GM19328 (cell line): ENCODE measurements at regions not wholly inside any gene's neighbourhood (a gene's known extent, or its start where the extent isn't known, plus 50 kb on each side); places are given as distances from the start of the nearest gene placed in this dataset.

Experiments used
- ATAC-seq: cut with Tn5 transposase; IDR thresholded peaks from one replicate; pipeline ENCODE4 v1.9.1; 2021; ENCODE audit warnings: mild to moderate bottlenecking, moderate library complexity; ENCODE audit not compliant: unreplicated experiment

- ATAC-seq, result no peak
These were observed 428.7 kb upstream of the TNP1 start for GRCh38 chr2:217288472-217289063.

GRCh38 chr2:217286833-217287232 lies 427.0 kb upstream of the TNP1 start:
- no peak for ATAC-seq

DNA sequence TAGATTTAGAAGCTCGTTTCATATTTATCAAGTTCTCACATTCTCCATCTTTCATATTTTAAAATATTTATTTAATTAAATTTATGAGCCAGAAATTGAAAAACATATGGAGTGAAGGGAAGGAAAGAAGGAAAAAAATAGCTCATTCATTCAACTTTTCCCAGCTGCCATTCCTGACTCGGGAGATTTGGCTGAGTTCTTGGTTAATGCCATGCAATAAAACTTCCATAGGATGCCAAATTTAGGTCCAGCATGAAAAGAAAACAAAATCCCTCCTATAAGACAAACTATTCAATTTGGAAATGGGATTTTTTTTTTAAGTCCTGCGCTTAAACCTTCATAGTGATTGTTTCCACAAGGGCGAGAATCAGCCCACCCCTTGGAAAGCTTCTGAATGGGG lies 426.1 kb upstream of the TNP1 start:
- ATAC-seq, result no peak

GRCh38 chr2:217283460-217283859 lies 423.6 kb upstream of the TNP1 start:
- ATAC-seq, result no peak

GRCh38 chr2:217282531-217282930 lies 422.7 kb upstream of the TNP1 start:
- no peak for ATAC-seq

- ATAC-seq, result no peak
These were observed 419.7 kb upstream of the TNP1 start for GRCh38 chr2:217279556-217279955.

GRCh38 chr2:217279140-217279539 lies 419.3 kb upstream of the TNP1 start:
- no peak for ATAC-seq

DNA sequence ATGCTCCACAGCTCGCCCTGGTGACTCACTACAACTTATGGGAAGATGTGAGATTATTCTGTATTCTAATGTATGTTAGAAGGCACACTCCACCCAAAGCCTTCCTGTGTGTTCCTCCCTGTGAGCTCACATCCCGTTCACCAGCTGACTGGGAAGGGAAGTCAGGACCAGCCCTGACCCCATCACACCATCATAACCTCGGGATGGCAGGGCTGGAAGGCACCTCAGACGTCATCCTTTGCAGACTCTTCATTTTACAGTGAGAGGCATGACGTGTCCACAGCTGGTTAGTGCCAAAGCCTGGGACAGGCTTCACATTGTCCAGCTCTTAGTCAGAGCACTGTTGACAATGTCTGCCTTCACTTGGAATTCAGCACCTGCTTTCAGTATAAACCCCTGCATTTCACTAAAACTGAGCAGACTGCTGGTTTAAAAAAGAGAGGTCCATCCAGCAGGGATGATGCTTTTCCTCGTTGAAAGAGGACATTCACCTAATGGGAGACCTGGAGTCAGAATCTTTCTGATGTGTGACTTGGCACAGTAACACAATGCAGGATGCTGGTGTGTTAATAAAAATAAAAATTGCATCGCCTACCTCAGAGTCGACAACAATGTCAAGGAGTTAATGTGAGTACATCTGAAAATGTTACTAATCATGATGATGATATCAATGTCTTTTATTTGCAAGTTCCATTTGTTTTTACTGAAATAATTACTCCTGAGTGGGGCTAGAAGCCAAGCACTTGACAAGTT lies 418.0 kb upstream of the TNP1 start:
- ATAC-seq, result no peak

DNA sequence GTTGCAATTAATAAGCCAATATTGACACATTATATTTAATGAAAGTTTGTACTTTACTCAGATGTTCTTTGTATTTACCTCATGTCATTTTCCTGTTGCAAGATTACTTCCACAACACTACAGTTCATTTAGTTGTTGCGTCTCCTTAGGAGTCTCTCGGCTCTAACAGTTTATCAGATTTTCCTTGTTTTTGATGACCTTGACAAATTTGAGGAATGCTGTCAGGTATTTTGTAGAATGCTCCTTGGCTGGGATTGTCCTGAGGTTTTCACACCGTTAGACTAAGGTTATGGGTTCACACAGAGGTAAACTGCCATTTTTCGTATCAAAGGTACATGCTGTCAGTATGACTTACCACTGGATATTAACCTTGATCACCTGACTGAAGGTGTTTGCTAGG lies 416.6 kb upstream of the TNP1 start:
- ATAC-seq, result no peak

DNA sequence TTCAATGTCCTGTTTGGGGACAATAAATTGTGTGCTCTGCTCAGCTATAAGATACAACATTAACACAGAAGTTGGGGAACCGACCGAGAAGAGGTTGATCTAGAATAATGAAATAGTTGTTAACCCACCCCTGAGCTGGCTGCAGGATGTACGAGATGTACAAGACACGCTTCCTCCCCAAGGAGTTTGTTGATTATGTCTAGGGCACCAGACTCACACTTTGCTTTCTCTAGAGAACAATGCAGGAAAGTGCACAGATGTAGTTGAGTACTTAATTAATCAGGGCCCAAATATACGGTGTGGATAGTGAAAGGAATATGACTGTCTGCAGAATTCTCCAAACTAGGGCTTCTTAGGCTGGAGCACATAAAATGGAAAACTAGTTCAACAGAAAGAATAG lies 415.2 kb upstream of the TNP1 start:
- no peak for ATAC-seq

DNA sequence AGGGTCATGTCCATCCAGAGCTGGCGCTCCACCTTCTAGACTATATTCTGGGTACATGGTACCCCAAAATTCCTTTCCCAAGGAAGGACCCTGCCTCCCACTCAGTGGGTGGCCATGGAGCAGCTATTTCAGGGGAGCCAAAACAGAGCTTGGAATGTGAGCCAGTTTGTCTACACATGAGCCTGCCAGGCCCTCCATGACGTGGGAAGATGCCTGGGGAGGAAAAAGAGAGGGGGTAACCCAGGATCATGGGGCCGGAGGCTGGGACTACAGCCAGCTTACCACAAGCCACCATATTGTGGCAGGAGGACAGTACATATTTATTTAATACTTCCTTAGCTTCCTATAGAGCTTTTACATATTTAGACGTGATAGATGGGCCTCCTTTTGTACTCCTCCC lies 414.7 kb upstream of the TNP1 start:
- ATAC-seq, result no peak

DNA sequence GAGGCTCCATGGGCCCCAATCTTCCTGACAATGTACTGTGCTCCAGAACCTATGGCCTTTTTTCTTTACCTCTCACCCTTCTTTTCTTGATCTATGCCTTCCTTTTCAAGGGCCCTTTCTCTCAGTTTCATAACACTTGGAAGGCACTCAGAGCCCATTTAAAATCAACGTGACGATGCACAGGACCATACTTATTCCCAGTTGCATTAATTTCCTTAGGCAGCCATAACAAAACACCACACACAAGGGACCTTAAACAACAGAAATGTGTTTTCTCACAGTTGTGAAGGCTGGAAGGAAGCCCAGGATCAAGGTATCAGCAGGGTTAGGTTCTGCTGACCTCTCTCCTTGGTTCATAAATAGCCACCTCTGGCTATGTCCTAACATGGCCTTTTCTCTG lies 414.0 kb upstream of the TNP1 start:
- no peak for ATAC-seq

DNA sequence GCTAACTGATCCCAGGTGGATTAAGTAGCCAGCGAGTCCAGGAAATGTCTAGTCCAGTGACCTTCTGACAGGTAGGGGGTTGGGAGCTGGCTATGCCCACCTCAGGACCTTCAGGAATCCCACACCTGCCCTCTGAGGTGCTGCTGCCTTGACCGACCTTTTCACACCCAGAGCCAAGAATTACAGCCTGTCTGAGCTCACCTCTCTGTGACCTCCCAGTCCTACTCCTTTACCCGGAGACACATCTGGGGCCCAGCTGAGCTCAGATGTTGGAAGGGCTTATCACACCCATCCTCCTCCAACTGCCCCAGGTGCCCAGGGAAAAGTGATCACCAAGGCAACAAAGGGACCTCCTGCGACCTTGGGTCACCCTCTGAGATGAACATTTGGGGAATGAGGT lies 413.3 kb upstream of the TNP1 start:
- ATAC-seq, result no peak

DNA sequence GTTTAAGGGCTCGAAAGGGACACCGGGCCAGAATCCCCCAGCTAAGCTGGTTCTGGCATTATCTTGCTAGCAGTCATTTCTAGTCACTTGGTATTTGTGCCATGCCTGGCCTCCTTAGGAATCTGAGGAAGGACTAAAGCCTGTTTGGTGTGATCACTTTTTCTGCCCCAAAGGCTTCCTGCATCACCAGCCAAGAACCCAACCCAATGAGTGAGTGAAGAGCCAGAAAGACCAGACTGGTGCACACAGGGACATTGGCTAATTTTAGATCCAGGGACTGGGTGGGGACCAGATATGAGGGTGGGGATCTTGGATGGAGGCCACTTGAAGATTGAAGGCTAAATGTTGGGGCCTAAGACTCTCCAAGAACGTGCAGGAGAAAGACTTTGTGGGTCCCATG lies 411.9 kb upstream of the TNP1 start:
- no peak for ATAC-seq

DNA sequence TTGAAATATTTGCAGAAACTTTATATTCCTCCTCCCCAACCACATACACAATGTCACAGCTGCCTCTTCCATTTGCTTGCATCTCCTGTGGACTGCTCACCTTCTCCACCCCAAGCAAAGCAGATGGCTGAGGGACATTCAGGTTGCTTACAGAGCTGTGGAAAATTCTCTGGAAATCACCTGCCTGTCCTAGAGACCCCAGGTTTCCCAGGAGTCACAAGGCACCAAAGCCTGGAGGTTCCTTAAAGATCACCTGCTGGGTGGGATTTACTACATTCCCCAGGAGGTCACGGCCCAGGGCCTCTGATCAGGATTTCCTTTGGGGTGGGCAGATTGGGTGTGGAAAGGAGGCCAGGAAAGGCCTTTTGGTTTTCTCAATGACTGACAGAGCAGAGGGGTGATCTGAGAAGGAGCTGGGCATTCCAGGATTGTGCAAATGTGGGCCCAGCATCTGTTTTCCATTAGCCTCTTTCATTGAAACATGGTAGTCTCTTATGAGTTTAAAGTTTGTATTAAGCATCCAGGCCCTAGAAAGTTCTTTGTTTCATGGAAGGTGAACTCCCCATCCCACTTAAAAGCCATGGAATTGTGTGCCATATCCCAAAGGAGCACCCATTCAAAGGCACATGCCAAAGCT lies 410.7 kb upstream of the TNP1 start:
- ATAC-seq, result no peak

GRCh38 chr2:217269701-217270484 lies 410.0 kb upstream of the TNP1 start:
- ATAC-seq, result no peak

DNA sequence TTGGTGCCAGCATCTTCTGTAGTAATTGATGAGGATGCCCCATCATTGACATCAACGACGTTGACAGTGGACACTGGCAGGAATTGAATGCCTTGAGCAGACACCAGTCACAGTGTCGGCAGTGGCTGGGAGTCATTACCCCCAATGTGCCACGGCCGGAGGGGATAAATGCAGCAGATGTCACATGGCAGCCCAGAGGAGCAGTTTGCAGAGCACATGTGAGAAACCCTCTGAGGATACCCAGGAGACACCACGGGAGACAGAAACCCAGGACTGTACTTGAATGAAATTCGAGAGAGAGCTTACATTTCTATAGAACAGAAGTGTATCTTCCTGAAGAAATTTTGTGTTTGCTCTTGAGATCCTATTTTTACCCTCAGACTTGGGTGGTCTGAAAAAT lies 409.1 kb upstream of the TNP1 start:
- no peak for ATAC-seq

- ATAC-seq, result no peak
These were observed 407.9 kb upstream of the TNP1 start for GRCh38 chr2:217267758-217268157.

DNA sequence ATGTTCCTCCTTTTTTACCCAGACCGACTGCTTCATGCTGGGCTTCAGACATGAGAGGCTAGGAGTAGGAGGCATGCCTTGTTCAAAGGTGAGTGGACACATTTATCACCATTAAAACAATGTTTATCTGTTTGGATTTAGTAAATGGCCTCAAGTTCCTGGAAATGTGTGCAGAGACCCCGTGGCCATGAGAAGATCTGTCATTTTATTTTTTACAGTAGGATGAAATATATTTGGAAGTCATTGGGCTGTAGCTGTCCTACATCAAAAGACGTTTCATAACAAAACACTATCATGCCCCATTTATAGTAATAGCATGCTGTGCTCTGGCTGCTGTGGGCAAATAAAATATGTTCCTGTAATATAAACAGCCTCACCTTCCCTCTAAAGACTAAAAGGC lies 403.9 kb upstream of the TNP1 start:
- ATAC-seq, result no peak

GRCh38 chr2:217262911-217263310 lies 403.0 kb upstream of the TNP1 start:
- ATAC-seq, result no peak

DNA sequence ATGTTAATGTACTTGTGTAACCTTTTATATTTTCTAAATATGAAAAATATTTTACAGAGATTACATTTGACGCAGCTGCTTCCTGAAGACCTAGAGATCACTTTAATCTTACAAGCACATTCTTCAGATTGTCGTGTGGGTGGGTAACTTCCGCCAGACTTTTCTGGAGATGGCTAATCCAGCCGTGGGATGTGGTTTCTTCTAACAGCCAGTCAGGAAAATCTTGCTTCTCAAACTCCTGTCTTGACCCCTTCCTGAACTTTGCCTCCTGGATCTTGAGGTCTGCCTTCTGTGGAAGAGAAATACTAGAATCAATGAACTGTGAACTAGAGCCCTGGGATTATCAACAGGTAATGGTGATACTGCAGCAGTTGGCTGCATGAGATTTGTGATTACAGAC lies 401.6 kb upstream of the TNP1 start:
- ATAC-seq, result no peak
